Peyer's patch (tissue), 4 donors: ENCODE measurements at regions not wholly inside any gene's neighbourhood (a gene's known extent, or its start where the extent isn't known, plus 50 kb on each side); places are given as distances from the start of the nearest gene placed in this dataset.

Source experiments
- POLR2A ChIP-seq, 2 donors: fragments of 450-650 bp; IDR thresholded peaks; one replicate each; pipeline ENCODE4 v1.5.1; 2017; ENCODE audit warnings: antibody characterized with exemption in 2 of 2, mild to moderate bottlenecking in 2 of 2, moderate library complexity in 2 of 2
- TF ChIP-seq, protein P1 (sequence below), 6 experiments: fragments of 450-650 bp in 4 of 6; fragments of 200-600 bp in 2 of 6; sonication (generic) in 1 of 6; IDR thresholded peaks; one replicate each; pipeline ENCODE4 v1.5.1; 2017 to 2019; ENCODE audit warnings: antibody characterized with exemption in 6 of 6, mild to moderate bottlenecking in 3 of 6, moderate library complexity in 1 of 6

DNA sequence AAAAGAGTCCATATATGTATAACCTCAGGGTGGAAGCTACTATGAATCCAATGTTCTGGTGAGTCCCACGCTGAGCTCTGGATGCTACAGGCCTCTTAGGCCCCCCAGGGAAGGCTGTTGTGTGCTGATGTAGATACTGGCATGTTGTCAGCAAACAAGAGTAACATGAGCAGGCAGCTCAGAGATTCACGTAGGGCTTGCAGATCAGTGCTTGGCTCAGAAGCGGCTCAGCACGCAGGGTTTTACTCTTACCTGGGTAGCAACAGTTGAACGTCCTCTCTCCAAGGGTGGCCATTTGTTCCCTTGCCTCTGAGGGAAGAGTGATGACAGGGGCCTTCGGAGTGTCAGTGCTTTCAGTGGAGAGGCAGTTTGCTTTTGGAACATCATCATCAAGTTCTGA lies 93.4 kb downstream of the ZFP64 start:
- TF ChIP-seq, protein P1, sequence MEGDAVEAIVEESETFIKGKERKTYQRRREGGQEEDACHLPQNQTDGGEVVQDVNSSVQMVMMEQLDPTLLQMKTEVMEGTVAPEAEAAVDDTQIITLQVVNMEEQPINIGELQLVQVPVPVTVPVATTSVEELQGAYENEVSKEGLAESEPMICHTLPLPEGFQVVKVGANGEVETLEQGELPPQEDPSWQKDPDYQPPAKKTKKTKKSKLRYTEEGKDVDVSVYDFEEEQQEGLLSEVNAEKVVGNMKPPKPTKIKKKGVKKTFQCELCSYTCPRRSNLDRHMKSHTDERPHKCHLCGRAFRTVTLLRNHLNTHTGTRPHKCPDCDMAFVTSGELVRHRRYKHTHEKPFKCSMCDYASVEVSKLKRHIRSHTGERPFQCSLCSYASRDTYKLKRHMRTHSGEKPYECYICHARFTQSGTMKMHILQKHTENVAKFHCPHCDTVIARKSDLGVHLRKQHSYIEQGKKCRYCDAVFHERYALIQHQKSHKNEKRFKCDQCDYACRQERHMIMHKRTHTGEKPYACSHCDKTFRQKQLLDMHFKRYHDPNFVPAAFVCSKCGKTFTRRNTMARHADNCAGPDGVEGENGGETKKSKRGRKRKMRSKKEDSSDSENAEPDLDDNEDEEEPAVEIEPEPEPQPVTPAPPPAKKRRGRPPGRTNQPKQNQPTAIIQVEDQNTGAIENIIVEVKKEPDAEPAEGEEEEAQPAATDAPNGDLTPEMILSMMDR (IDR thresholded peaks at IDR 0.05), result no peak
- no peak for TF ChIP-seq POLR2A (IDR thresholded peaks at IDR 0.05)
